GM13976 (cell line): ENCODE measurements at regions not wholly inside any gene's neighbourhood (a gene's known extent, or its start where the extent isn't known, plus 50 kb on each side); places are given as distances from the start of the nearest gene placed in this dataset.

Experiments
- DNase-seq: peaks from one replicate; pipeline ENCODE4 v3.0.0; 2012; ENCODE audit warnings: low spot score
- CTCF ChIP-seq: IDR thresholded peaks from 2 replicates; pipeline ENCODE4 v1.5.1; 2012; ENCODE audit warnings: borderline replicate concordance, mild to moderate bottlenecking; ENCODE audit not compliant: insufficient read depth; ENCODE audit errors: extremely low read depth, missing control alignments, control extremely low read depth
- in situ Hi-C: fragments of 300-500 bp; cut with MboI; formaldehyde crosslinking; loops from one replicate; pipeline ENCODE4 v1.12.0; 2022; ENCODE audit warnings: low sequenced_read_pairs, mixed read lengths, inconsistent platforms; ENCODE audit not compliant: unreplicated experiment

- TF ChIP-seq CTCF, result no peak
- DNase-seq, result no peak
- in situ Hi-C loops, result no loop called here
These were observed 115.7 kb downstream of the SPATA31D1 start for GRCh38 chr9:82104252-82104651.

GRCh38 chr9:82105729-82106128 lies 117.2 kb downstream of the SPATA31D1 start:
- TF ChIP-seq CTCF, result no peak
- no peak for DNase-seq
- in situ Hi-C loops, result no loop called here

- no peak for TF ChIP-seq CTCF
- in situ Hi-C loops, result no loop called here
- no peak for DNase-seq
These were observed 118.0 kb downstream of the SPATA31D1 start for GRCh38 chr9:82106536-82106935.

- no peak for DNase-seq
- in situ Hi-C loops, result no loop called here
These were observed 119.9 kb downstream of the SPATA31D1 start for GRCh38 chr9:82108474-82108873.

GRCh38 chr9:82108941-82109340 lies 120.4 kb downstream of the SPATA31D1 start:
- no peak for DNase-seq
- no peak for TF ChIP-seq CTCF
- in situ Hi-C loops, result no loop called here

More at GRCh38 chr9:82108474-82108873, 119.9 kb downstream of the SPATA31D1 start:
- TF ChIP-seq CTCF, result no peak

- no peak for DNase-seq
- in situ Hi-C loops, result no loop called here
- no peak for TF ChIP-seq CTCF
These were observed 121.1 kb downstream of the SPATA31D1 start for GRCh38 chr9:82109626-82110025.

GRCh38 chr9:82110881-82111280 lies 122.3 kb downstream of the SPATA31D1 start:
- in situ Hi-C loops, result no loop called here
- no peak for DNase-seq
- TF ChIP-seq CTCF, result no peak
